ENCODE measurements at regions not wholly inside any gene's neighbourhood (a gene's known extent, or its start where the extent isn't known, plus 50 kb on each side); places are given as distances from the start of the nearest gene placed in this dataset.
"Not testable (repeated sequence)": the region's sequence is repeated elsewhere in the genome, so short reads cannot be mapped to it uniquely, and the experiment has no call there.

DNA sequence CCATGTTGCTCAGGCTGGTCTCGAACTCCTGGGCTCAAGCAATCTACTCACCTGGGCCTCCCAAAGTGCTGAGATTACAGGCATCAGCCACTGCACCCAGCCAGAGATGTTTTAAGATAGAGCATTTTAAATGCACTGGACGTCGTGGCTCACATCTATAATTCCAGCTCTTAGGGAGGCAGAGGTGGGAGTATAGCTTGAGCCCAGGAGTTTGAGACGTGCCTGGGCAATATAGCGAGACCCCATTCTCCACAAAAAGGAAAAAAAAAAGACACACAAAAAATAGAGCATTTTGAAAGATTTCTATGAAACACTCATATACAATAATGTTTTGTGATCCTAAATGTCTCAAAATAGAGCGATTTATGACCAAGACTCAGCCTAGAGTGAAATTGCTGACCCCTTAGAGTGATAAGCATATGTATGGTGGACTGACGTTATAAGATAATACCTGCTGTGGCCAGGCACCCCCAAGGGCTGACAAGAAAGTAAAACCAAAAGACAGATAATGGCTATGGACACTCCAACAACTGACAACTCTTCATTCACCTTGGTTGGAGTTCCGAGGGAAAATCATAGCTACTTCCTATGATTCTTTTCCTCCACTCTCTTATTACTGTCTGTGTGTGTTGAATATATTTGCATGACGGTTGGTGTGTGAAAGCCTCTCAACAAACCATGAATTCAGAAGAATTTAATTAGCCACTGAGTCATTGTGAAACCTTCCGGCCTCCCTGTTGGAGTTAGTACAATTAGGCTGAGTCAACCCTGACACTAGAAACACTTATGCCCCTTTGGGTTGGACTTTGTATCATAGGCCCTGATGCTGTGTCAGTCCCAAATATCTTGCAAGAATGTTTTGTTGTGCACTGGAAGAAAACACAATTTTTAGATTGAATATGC, 526.5 kb upstream of the NUDT12 start:
- Mint-ChIP-seq H3K9me3 (ENCODE audit: unreplicated experiment) (no peaks in the 10 kb centered on the region), H3K4me3 (ENCODE audit: unreplicated experiment) (no peak overlapping the region), H3K36me3 (ENCODE audit: low read depth, unreplicated experiment) (no peaks in the 10 kb centered on the region), H3K4me1 (ENCODE audit: unreplicated experiment) (no peaks in the 10 kb centered on the region), H3K27me3 (ENCODE audit: unreplicated experiment) (peaks cover under 1% of the 10 kb centered on the region), H3K27ac (ENCODE audit: unreplicated experiment) (no peak overlapping the region)
- TF ChIP-seq, protein P1, sequence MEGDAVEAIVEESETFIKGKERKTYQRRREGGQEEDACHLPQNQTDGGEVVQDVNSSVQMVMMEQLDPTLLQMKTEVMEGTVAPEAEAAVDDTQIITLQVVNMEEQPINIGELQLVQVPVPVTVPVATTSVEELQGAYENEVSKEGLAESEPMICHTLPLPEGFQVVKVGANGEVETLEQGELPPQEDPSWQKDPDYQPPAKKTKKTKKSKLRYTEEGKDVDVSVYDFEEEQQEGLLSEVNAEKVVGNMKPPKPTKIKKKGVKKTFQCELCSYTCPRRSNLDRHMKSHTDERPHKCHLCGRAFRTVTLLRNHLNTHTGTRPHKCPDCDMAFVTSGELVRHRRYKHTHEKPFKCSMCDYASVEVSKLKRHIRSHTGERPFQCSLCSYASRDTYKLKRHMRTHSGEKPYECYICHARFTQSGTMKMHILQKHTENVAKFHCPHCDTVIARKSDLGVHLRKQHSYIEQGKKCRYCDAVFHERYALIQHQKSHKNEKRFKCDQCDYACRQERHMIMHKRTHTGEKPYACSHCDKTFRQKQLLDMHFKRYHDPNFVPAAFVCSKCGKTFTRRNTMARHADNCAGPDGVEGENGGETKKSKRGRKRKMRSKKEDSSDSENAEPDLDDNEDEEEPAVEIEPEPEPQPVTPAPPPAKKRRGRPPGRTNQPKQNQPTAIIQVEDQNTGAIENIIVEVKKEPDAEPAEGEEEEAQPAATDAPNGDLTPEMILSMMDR (IDR thresholded peaks at IDR 0.05; ENCODE audit: unreplicated experiment) = no peak
- no peak for DNase-seq (ENCODE audit: low spot score)

DNA sequence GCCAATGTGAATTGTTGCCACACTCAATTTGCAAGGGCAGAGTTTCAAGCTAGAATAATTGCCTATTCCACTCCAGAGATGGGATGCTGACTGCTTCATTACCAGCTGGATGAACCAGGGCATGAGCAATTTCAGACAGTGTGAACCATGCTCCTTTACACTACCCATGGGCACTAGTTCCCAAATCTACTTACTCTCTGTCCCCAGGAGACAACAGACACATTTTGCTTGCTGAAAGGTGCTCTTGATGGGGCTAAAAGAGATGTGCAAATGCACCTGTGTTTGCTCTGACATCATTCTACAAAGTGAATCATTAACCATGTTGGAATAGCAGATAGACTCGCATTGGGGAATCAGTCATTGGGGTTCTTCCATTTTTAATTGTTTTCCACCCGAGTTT, 522.3 kb upstream of the NUDT12 start:
- no peak overlapping the region for H3K27ac Mint-ChIP-seq (ENCODE audit: unreplicated experiment)
- H3K36me3 Mint-ChIP-seq (ENCODE audit: low read depth, unreplicated experiment) = no peaks in the 10 kb centered on the region
- TF ChIP-seq, protein P1 (IDR thresholded peaks at IDR 0.05; ENCODE audit: unreplicated experiment) = no peak
- no peaks in the 10 kb centered on the region for H3K27me3 Mint-ChIP-seq (ENCODE audit: unreplicated experiment)
- H3K4me3 Mint-ChIP-seq (ENCODE audit: unreplicated experiment) = no peak overlapping the region
- DNase-seq (ENCODE audit: low spot score) = no peak
- no peaks in the 10 kb centered on the region for H3K9me3 Mint-ChIP-seq (ENCODE audit: unreplicated experiment)
- no peaks in the 10 kb centered on the region for H3K4me1 Mint-ChIP-seq (ENCODE audit: unreplicated experiment)

DNA sequence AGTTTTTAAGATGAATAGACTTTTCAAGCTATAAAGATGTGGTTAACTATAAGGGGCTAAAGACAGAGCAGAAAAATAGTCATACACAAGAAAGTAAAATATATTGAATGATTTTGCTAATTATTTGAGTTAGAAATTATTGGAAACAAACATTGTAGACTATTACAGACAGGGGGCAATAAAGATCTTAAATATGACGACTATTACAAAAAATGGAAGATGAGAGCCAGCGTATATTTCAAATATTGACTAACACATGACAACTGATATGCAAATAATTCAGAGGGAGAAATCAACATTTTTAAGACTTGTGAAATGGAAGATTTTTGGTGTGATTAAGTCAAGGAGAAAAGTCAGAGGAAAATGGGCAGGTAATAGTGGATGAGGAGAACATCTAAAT, 520.2 kb upstream of the NUDT12 start:
- Mint-ChIP-seq H3K36me3 (ENCODE audit: low read depth, unreplicated experiment) (no peaks in the 10 kb centered on the region), H3K9me3 (ENCODE audit: unreplicated experiment) (no peaks in the 10 kb centered on the region), H3K27ac (ENCODE audit: unreplicated experiment) (no peak overlapping the region), H3K27me3 (ENCODE audit: unreplicated experiment) (no peaks in the 10 kb centered on the region), H3K4me3 (ENCODE audit: unreplicated experiment) (no peak overlapping the region), H3K4me1 (ENCODE audit: unreplicated experiment) (no peaks in the 10 kb centered on the region)
- DNase-seq (ENCODE audit: low spot score) = no peak
- TF ChIP-seq, protein P1 (IDR thresholded peaks at IDR 0.05; ENCODE audit: unreplicated experiment) = no peak

DNA sequence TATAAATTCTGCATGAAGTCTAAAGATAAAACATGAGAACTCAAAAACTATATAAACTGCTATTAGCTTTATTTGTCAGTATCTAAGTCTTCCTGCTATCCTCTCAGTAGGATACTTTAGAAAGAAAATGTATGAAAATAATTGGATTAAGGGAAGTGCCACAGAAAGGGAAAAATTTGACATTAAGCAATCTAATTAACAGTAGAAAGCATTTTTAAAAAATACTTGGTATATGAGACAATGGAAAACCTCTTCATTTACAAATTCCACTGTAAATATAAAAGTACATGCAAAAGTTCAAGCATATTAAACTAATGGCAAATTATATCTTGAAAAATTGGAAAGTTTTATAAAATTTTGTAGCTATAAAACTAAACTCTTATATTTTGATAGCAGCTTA, 518.6 kb upstream of the NUDT12 start:
- Mint-ChIP-seq H3K27ac (ENCODE audit: unreplicated experiment) (no peak overlapping the region), H3K9me3 (ENCODE audit: unreplicated experiment) (no peaks in the 10 kb centered on the region), H3K36me3 (ENCODE audit: low read depth, unreplicated experiment) (no peaks in the 10 kb centered on the region), H3K4me1 (ENCODE audit: unreplicated experiment) (no peaks in the 10 kb centered on the region), H3K4me3 (ENCODE audit: unreplicated experiment) (no peak overlapping the region), H3K27me3 (ENCODE audit: unreplicated experiment) (no peaks in the 10 kb centered on the region)
- DNase-seq (ENCODE audit: low spot score) = no peak
- TF ChIP-seq, protein P1 (IDR thresholded peaks at IDR 0.05; ENCODE audit: unreplicated experiment) = no peak

DNA sequence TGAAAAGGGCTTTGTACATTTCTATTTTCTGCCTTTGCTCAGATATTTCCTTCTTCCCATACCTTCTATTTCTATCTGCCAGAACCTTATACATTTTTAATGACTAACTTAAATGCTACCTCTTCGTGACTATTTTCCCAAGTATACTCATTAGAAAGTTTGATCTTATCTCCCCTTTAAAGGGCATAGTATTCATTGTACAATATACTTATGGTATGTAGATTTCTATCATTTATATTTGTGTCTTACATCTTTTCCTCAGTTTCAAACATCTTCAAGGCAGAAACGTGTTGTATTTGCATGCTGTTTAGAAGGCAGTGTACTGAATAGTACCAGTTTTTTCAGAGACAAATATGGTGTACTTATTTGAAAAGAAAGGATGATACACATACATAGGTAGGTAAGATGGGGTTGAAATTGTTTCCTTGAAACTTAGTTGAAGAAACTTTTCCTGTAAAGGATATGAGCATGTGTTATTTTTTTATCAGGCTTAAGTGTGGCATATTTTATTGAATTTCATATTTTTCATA, 518.1 kb upstream of the NUDT12 start:
- DNase-seq (ENCODE audit: low spot score) = no peak
- Mint-ChIP-seq H3K4me3 (ENCODE audit: unreplicated experiment) (no peak overlapping the region), H3K9me3 (ENCODE audit: unreplicated experiment) (no peaks in the 10 kb centered on the region), H3K36me3 (ENCODE audit: low read depth, unreplicated experiment) (no peaks in the 10 kb centered on the region), H3K27ac (ENCODE audit: unreplicated experiment) (no peak overlapping the region), H3K4me1 (ENCODE audit: unreplicated experiment) (no peaks in the 10 kb centered on the region), H3K27me3 (ENCODE audit: unreplicated experiment) (no peaks in the 10 kb centered on the region)
- TF ChIP-seq, protein P1 (IDR thresholded peaks at IDR 0.05; ENCODE audit: unreplicated experiment) = no peak

DNA sequence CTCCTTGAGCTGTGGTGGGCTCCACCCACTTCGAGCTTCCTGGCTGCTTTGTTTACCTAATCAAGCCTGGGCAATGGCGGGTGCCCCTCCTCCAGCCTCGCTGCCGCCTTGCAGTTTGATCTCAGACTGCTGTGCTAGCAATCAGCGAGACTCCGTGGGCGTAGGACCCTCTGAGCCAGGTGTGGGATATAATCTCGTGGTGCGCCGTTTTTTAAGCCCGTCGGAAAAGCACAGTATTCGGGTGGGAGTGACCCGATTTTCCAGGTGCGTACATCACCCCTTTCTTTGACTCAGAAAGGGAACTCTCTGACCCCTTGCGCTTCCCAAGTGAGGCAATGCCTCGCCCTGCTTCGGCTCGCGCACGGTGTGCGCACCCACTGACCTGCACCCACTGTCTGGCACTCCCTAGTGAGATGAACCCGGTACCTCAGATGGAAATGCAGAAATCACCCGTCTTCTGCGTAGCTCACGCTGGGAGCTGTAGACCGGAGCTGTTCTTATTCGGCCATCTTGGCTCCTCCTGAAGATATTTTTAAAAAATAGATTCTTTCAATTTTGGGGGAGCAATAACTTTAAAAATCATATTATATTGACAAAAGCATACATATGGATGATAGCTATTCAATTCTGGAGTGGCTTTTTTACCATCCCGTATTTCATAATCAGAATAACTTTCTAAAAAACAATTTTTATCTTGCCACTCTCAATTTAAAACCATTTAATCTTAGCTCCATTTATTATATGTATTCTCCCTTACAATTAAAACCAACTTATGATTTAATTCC, 517.5 kb upstream of the NUDT12 start:
- DNase-seq (ENCODE audit: low spot score); H3K4me1 Mint-ChIP-seq (ENCODE audit: unreplicated experiment); H3K4me3 Mint-ChIP-seq (ENCODE audit: unreplicated experiment); H3K36me3 Mint-ChIP-seq (ENCODE audit: low read depth, unreplicated experiment); H3K27me3 Mint-ChIP-seq (ENCODE audit: unreplicated experiment); H3K27ac Mint-ChIP-seq (ENCODE audit: unreplicated experiment); H3K9me3 Mint-ChIP-seq (ENCODE audit: unreplicated experiment): not testable (repeated sequence)

All from endothelial cell (in vitro differentiated cells).